ENCODE measurements at regions not wholly inside any gene's neighbourhood (a gene's known extent, or its start where the extent isn't known, plus 50 kb on each side); places are given as distances from the start of the nearest gene placed in this dataset.

GRCh38 chr18:51340332-51340731 is 142.9 kb upstream of the MEX3C start:
- Histone ChIP-seq H3K4me3 (replicated peaks in 1 of 3; ENCODE audit: insufficient read depth in 1 of 3, low read depth in 2 of 3, low read length in 3 of 3) (no peak overlapping the region), H3K36me3 (replicated peaks in 1 of 2; ENCODE audit: control insufficient read depth in 1 of 2, insufficient read depth in 2 of 2, low read length in 2 of 2) (no peaks in the 10 kb centered on the region), H3K4me1 (ENCODE audit: insufficient read depth, low read length) (peaks cover 10% of the 10 kb centered on the region; the same call in 1 of the 2 replicates), H3K27me3 (ENCODE audit: control insufficient read depth in 1 of 2, insufficient read depth in 2 of 2, low read length in 2 of 2) (no peaks in the 10 kb centered on the region; a peak in 1 of 5 replicates), H3K9me3 (ENCODE audit: low read length) (no peaks in the 10 kb centered on the region), H4K20me1 (ENCODE audit: insufficient read depth, low read length) (no peaks in the 10 kb centered on the region), H3K79me2 (ENCODE audit: insufficient read depth, low read length) (no peaks in the 10 kb centered on the region), H3K27ac (ENCODE audit: extremely low read length, insufficient read depth, low read length) (no peak overlapping the region), H3K4me2 (ENCODE audit: low read depth, low read length) (no peak overlapping the region), H2AFZ (ENCODE audit: low read length) (no peak overlapping the region), H3K9ac (ENCODE audit: insufficient read depth, low read depth, low read length) (no peak overlapping the region)
- 38% methylated on average over 1 of the region's 1 CpG for WGBS (ENCODE audit: low lambda C conversion rate)
- FAIRE-seq (no peak), ATAC-seq (no peak), DNase-seq (ENCODE audit: low spot score) (no peak)
- BruUV-seq (replicated peaks) = no TSS peak
- ChIA-PET CTCF (ENCODE audit: low intra/inter-chr PET ratio, low total read pairs) (no interaction called here), POLR2A (no interaction called here)
- TF ChIP-seq GFI1 (CRISPR knock-in tag; IDR thresholded peaks at IDR 0.05; ENCODE audit: borderline replicate concordance) = no peak
- no peak for TF ChIP-seq MED13 (CRISPR knock-in tag; IDR thresholded peaks at IDR 0.05)
- TF ChIP-seq HNF1B (CRISPR knock-in tag; IDR thresholded peaks at IDR 0.05) = no peak
- TF ChIP-seq ZNF607 (CRISPR knock-in tag; IDR thresholded peaks at IDR 0.05; ENCODE audit: borderline replicate concordance) = no peak
- TF ChIP-seq ZHX2 (IDR thresholded peaks at IDR 0.05; ENCODE audit: low read depth) = no peak
- TF ChIP-seq ZHX2 (CRISPR knock-in tag; IDR thresholded peaks at IDR 0.05; ENCODE audit: borderline replicate concordance) = no peak
- TF ChIP-seq ZXDC (CRISPR knock-in tag; IDR thresholded peaks at IDR 0.05) = no peak
- no peak for TF ChIP-seq THAP9 (CRISPR knock-in tag; IDR thresholded peaks at IDR 0.05; ENCODE audit: borderline replicate concordance)
- TF ChIP-seq ZNF136 (CRISPR knock-in tag; IDR thresholded peaks at IDR 0.05; ENCODE audit: low read depth) = no peak
- intact Hi-C loops (cut with micrococcal nuclease; ENCODE audit: unreplicated experiment) = no loop called here
- in situ Hi-C loops (cut with HindIII; ENCODE audit: extremely low pct_ligation_motif_present, low pct_unique_long_range_greater_than_20kb) = no loop called here

All from HepG2 (cell line).